ENCODE measurements at regions not wholly inside any gene's neighbourhood (a gene's known extent, or its start where the extent isn't known, plus 50 kb on each side); places are given as distances from the start of the nearest gene placed in this dataset.

GRCh38 chr1:182003953-182004586 is 57.4 kb downstream of the ZNF648 start:
- no peak for TF ChIP-seq CTCF (IDR thresholded peaks at IDR 0.05 in 8 of 11, conservative IDR thresholded peaks at IDR 0.05 in 3 of 11)
- no peak for TF ChIP-seq POLR2A (IDR thresholded peaks at IDR 0.05)
- TF ChIP-seq POLR2AphosphoS5 (IDR thresholded peaks at IDR 0.05), result no peak
